ENCODE measurements at regions not wholly inside any gene's neighbourhood (a gene's known extent, or its start where the extent isn't known, plus 50 kb on each side); places are given as distances from the start of the nearest gene placed in this dataset.

GRCh38 chr4:20302336-20302735, 50.6 kb downstream of the SLIT2 start:
- Histone ChIP-seq H3K36me3 (ENCODE audit: control insufficient read depth, insufficient read depth, low read length) (no peaks in the 10 kb centered on the region), H3K27me3 (ENCODE audit: control insufficient read depth, insufficient read depth, low read length) (no peaks in the 10 kb centered on the region), H3K27ac (ENCODE audit: low read length) (no peak overlapping the region), H3K4me1 (ENCODE audit: control insufficient read depth, insufficient read depth, low read length) (no peaks in the 10 kb centered on the region), H3K9me3 (ENCODE audit: control insufficient read depth, insufficient read depth, low read length) (no peaks in the 10 kb centered on the region), H3K4me3 (ENCODE audit: low read length) (no peak overlapping the region)
- no peak for TF ChIP-seq CTCF (IDR thresholded peaks at IDR 0.05)
- intact Hi-C loops (cut with micrococcal nuclease), result no loop called here
- 91% methylated on average over 2 of the region's 2 CpGs for WGBS (ENCODE audit: insufficient coverage)
- Mint-ChIP-seq H3K27ac (no peak overlapping the region), H3K27me3 (ENCODE audit: low read depth in 2 of 2) (no peaks in the 10 kb centered on the region), H3K9me3 (no peaks in the 10 kb centered on the region), H3K4me3 (no peak overlapping the region), H3K36me3 (no peaks in the 10 kb centered on the region), H3K4me1 (no peaks in the 10 kb centered on the region)
- DNase-seq (no peak), ATAC-seq (no peak)

GRCh38 chr4:20305976-20306375, 54.3 kb downstream of the SLIT2 start:
- Histone ChIP-seq H3K27me3 (ENCODE audit: control insufficient read depth, insufficient read depth, low read length) (no peaks in the 10 kb centered on the region), H3K4me3 (ENCODE audit: low read length) (no peak overlapping the region), H3K36me3 (ENCODE audit: control insufficient read depth, insufficient read depth, low read length) (no peaks in the 10 kb centered on the region), H3K9me3 (ENCODE audit: control insufficient read depth, insufficient read depth, low read length) (no peaks in the 10 kb centered on the region), H3K27ac (ENCODE audit: low read length) (no peak overlapping the region), H3K4me1 (ENCODE audit: control insufficient read depth, insufficient read depth, low read length) (no peaks in the 10 kb centered on the region)
- DNase-seq (no peak), ATAC-seq (no peak)
- H3K27ac Mint-ChIP-seq, result no peak overlapping the region
- H3K4me1 Mint-ChIP-seq, result no peaks in the 10 kb centered on the region
- TF ChIP-seq CTCF (IDR thresholded peaks at IDR 0.05), result no peak
- peaks cover 3 to 6% of the 10 kb centered on the region in 2 donors for H3K9me3 Mint-ChIP-seq
- WGBS (ENCODE audit: insufficient coverage), result 50% methylated on average over 1 of the region's 2 CpGs
- no peak overlapping the region for H3K4me3 Mint-ChIP-seq
- no peaks in the 10 kb centered on the region for H3K27me3 Mint-ChIP-seq (ENCODE audit: low read depth in 2 of 2)
- H3K36me3 Mint-ChIP-seq, result no peaks in the 10 kb centered on the region
- intact Hi-C loops (cut with micrococcal nuclease), result no loop called here

GRCh38 chr4:20311856-20312255, 60.2 kb downstream of the SLIT2 start:
- Histone ChIP-seq H3K9me3 (ENCODE audit: control insufficient read depth, insufficient read depth, low read length) (no peaks in the 10 kb centered on the region), H3K4me1 (ENCODE audit: control insufficient read depth, insufficient read depth, low read length) (no peaks in the 10 kb centered on the region), H3K27me3 (ENCODE audit: control insufficient read depth, insufficient read depth, low read length) (no peaks in the 10 kb centered on the region), H3K27ac (ENCODE audit: low read length) (no peak overlapping the region), H3K36me3 (ENCODE audit: control insufficient read depth, insufficient read depth, low read length) (no peaks in the 10 kb centered on the region), H3K4me3 (ENCODE audit: low read length) (no peak overlapping the region)
- H3K4me1 Mint-ChIP-seq, result no peaks in the 10 kb centered on the region
- no peak for TF ChIP-seq CTCF (IDR thresholded peaks at IDR 0.05)
- no peaks in the 10 kb centered on the region for H3K36me3 Mint-ChIP-seq
- peaks cover 3 to 9% of the 10 kb centered on the region in 2 donors for H3K9me3 Mint-ChIP-seq
- H3K27ac Mint-ChIP-seq, result no peak overlapping the region
- whole genome bisulfite sequencing (ENCODE audit: insufficient coverage), result 88% methylated on average over 1 of the region's 2 CpGs
- DNase-seq (no peak), ATAC-seq (no peak)
- intact Hi-C loops (cut with micrococcal nuclease), result no loop called here
- H3K27me3 Mint-ChIP-seq (ENCODE audit: low read depth in 2 of 2), result no peaks in the 10 kb centered on the region
- H3K4me3 Mint-ChIP-seq, result no peak overlapping the region

GRCh38 chr4:20313237-20314030, 61.7 kb downstream of the SLIT2 start:
- intact Hi-C loops (cut with micrococcal nuclease), result no loop called here
- no peak for TF ChIP-seq CTCF (IDR thresholded peaks at IDR 0.05)
- Histone ChIP-seq H3K9me3 (ENCODE audit: control insufficient read depth, insufficient read depth, low read length) (no peaks in the 10 kb centered on the region), H3K36me3 (ENCODE audit: control insufficient read depth, insufficient read depth, low read length) (no peaks in the 10 kb centered on the region), H3K27ac (ENCODE audit: low read length) (no peak overlapping the region), H3K4me1 (ENCODE audit: control insufficient read depth, insufficient read depth, low read length) (no peaks in the 10 kb centered on the region), H3K27me3 (ENCODE audit: control insufficient read depth, insufficient read depth, low read length) (no peaks in the 10 kb centered on the region), H3K4me3 (ENCODE audit: low read length) (no peak overlapping the region)
- DNase-seq (no peak), ATAC-seq (no peak)
- Mint-ChIP-seq H3K4me3 (no peak overlapping the region), H3K27ac (no peak overlapping the region), H3K9me3 (peaks cover 3 to 9% of the 10 kb centered on the region in 2 donors), H3K36me3 (no peaks in the 10 kb centered on the region), H3K27me3 (ENCODE audit: low read depth in 2 of 2) (no peaks in the 10 kb centered on the region), H3K4me1 (no peaks in the 10 kb centered on the region)
- 54% methylated on average over 12 of the region's 12 CpGs for WGBS (ENCODE audit: insufficient coverage)

Data from natural killer cell (primary cell).